ENCODE measurements at regions not wholly inside any gene's neighbourhood (a gene's known extent, or its start where the extent isn't known, plus 50 kb on each side); places are given as distances from the start of the nearest gene placed in this dataset.

DNA sequence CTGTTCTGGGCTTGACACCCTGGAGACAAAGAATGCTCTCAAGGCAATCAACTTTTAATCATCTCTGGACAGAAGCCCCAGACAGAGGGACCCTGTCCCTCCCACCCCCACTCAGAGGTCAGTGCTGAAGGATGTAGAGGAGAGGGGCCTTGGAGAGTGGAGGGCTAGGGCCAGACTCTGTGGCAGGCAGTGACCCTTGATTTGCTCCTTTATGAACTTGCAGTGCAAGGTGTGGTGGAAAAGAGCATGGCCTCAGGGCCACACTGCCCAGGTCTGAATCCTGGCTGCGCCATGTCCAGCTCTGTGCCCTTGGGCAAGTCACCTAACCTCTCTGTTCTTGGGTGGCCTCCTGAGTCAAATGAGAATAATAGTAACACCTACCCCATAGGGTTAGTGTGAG lies 134.3 kb downstream of the TMEM132E start:
- no peak for DNase-seq (ENCODE audit: low read depth in 4 of 4, low spot score in 2 of 4)

- DNase-seq (ENCODE audit: low read depth in 4 of 4, low spot score in 2 of 4), result no peak
These were observed 133.3 kb downstream of the TMEM132E start for GRCh38 chr17:34712481-34713195.

GRCh38 chr17:34711646-34712045 lies 132.3 kb downstream of the TMEM132E start:
- DNase-seq (ENCODE audit: low read depth in 4 of 4, low spot score in 2 of 4), result no peak

GRCh38 chr17:34710226-34710625 lies 130.8 kb downstream of the TMEM132E start:
- DNase-seq (ENCODE audit: low read depth in 4 of 4, low spot score in 2 of 4), result no peak

DNA sequence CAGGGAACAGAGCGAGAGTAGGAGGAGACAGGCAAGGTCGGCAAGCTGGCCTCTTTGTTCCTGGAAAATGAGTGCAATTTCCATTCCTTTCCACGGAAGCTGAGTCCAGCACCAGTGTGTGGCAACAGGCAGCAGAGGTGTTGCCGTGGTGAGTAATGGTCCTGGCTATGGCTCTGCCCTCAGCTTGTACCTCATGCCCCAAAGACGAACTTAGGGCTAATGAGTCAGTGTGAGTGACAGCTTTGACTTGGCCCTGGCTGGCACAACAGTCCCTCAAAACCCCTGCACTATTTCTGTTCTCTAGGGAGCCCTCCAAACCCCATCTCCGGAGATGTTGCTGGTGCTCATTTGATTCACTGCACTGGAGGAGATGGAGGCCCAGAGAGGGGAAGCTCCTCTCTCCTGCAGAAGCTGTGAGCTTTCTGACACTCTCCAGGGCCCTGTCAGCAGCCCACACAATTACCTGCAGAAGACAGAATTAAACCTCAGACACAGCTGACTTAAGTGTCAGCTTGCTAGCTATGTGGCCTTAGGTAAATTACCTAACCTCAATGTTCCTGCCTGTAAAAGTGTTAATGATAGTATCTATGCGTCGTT lies 129.9 kb downstream of the TMEM132E start:
- no peak for DNase-seq (ENCODE audit: low read depth in 4 of 4, low spot score in 2 of 4)

DNA sequence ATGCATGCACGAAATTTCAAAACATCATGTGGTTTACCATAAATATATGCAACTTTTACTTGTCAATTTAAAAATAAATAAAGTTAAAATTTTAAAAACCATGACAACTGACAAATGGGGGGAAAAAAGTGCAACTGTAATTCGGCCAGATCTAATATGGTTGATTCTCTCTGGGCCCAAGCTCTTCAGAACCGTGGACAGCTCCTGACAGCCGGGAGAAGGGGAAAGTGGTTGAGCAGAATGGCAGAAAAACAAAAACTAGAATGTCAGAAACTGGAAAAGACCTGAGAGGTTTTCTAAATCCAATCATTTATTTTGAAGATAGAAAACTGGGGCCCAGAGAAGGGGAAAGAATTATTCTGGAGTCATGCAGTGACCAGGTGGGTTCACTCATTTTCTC lies 126.6 kb downstream of the TMEM132E start:
- DNase-seq (ENCODE audit: low read depth in 4 of 4, low spot score in 2 of 4), result peak in 1 of 4 donors; percentile 68

- DNase-seq (ENCODE audit: low read depth in 4 of 4, low spot score in 2 of 4), result peak in 3 of 4 donors; percentile 27 to 74 (median 41)
These were observed 124.2 kb downstream of the TMEM132E start for GRCh38 chr17:34703533-34703932.

GRCh38 chr17:34699181-34699580 lies 119.8 kb downstream of the TMEM132E start:
- DNase-seq (ENCODE audit: low read depth in 4 of 4, low spot score in 2 of 4), result no peak

GRCh38 chr17:34692920-34693319 lies 113.5 kb downstream of the TMEM132E start:
- DNase-seq (ENCODE audit: low read depth in 4 of 4, low spot score in 2 of 4), result no peak

All from left renal cortex interstitium (tissue), 4 donors.